ENCODE measurements at regions not wholly inside any gene's neighbourhood (a gene's known extent, or its start where the extent isn't known, plus 50 kb on each side); places are given as distances from the start of the nearest gene placed in this dataset.
"Not testable (repeated sequence)": the region's sequence is repeated elsewhere in the genome, so short reads cannot be mapped to it uniquely, and the experiment has no call there.

GRCh38 chr14:30034152-30034551 is 106.5 kb upstream of the PRKD1 start:
- no peaks in the 10 kb centered on the region for H3K27me3 Mint-ChIP-seq
- no peak overlapping the region for H3K4me3 Mint-ChIP-seq
- no peak overlapping the region for H3K27ac Mint-ChIP-seq
- H3K9me3 Mint-ChIP-seq = peaks cover 21% of the 10 kb centered on the region
- H3K4me1 Mint-ChIP-seq (ENCODE audit: low read depth) = no peaks in the 10 kb centered on the region
- intact Hi-C loops (cut with micrococcal nuclease) = no loop called here
- no peaks in the 10 kb centered on the region for H3K36me3 Mint-ChIP-seq (ENCODE audit: low read depth)

GRCh38 chr14:30035361-30035760 is 107.7 kb upstream of the PRKD1 start:
- H3K27me3 Mint-ChIP-seq = no peaks in the 10 kb centered on the region
- H3K9me3 Mint-ChIP-seq = peaks cover 20% of the 10 kb centered on the region
- no peaks in the 10 kb centered on the region for H3K4me1 Mint-ChIP-seq (ENCODE audit: low read depth)
- H3K27ac Mint-ChIP-seq = no peak overlapping the region
- no peak overlapping the region for H3K4me3 Mint-ChIP-seq
- H3K36me3 Mint-ChIP-seq (ENCODE audit: low read depth) = no peaks in the 10 kb centered on the region
- intact Hi-C loops (cut with micrococcal nuclease) = no loop called here

- intact Hi-C loops (cut with micrococcal nuclease) = no loop called here
- no peak overlapping the region for H3K4me3 Mint-ChIP-seq
Observed at GRCh38 chr14:30045720-30046119, 118.1 kb upstream of the PRKD1 start.

GRCh38 chr14:30053103-30053502 is 125.5 kb upstream of the PRKD1 start:
- Mint-ChIP-seq H3K9me3 (peaks cover 18% of the 10 kb centered on the region), H3K27ac (no peak overlapping the region), H3K4me3 (no peak overlapping the region), H3K4me1 (ENCODE audit: low read depth) (no peaks in the 10 kb centered on the region), H3K36me3 (ENCODE audit: low read depth) (no peaks in the 10 kb centered on the region), H3K27me3 (no peaks in the 10 kb centered on the region)
- intact Hi-C loops (cut with micrococcal nuclease) = no loop called here

More at GRCh38 chr14:30045720-30046119, 118.1 kb upstream of the PRKD1 start:
- Mint-ChIP-seq H3K4me1 (ENCODE audit: low read depth) (no peaks in the 10 kb centered on the region), H3K9me3 (peaks cover 50% of the 10 kb centered on the region), H3K27me3 (no peaks in the 10 kb centered on the region), H3K36me3 (ENCODE audit: low read depth) (no peaks in the 10 kb centered on the region), H3K27ac (no peak overlapping the region)

DNA sequence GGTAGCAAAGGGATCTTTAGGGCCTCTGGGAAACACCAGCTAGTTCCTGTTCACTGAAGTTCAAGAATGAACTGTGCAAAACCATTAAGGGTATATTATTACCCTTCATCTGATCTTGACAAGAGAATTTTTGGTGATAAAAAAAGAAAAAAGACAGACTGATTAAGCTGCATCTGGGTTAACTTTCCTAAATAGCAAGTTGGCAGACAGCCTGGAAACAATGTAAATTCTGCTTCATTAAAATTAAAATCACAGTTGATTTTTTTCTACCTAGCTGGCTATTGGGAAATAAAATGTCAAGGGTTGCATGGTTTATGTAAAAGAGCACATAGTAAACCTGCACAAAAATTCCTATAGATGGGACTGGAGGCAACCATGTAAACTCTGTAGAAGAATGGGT is 126.6 kb upstream of the PRKD1 start:
- Mint-ChIP-seq H3K9me3 (peaks cover 17% of the 10 kb centered on the region), H3K4me3 (no peak overlapping the region), H3K27ac (no peak overlapping the region), H3K4me1 (ENCODE audit: low read depth) (no peaks in the 10 kb centered on the region), H3K27me3 (no peaks in the 10 kb centered on the region), H3K36me3 (ENCODE audit: low read depth) (no peaks in the 10 kb centered on the region)
- intact Hi-C loops (cut with micrococcal nuclease) = no loop called here

DNA sequence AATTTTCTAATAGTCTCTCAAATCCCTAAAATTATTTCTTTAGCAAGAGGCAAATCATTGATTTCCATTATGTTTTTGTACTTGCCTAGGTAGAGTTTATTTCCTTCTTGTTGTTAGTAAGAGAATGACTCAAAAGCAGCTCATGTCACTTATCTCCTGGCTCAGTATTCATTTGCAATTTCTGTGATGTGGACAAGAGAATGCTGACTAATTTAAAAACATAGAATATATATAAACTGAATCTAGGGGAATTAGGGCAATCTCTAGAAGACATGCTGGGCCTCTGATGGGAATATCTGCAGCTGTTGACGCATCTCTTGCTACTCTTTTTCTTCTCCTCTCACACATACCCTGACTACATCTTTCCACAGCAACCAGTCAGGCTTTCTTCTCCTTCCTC is 130.8 kb upstream of the PRKD1 start:
- Mint-ChIP-seq H3K4me1 (ENCODE audit: low read depth) (no peaks in the 10 kb centered on the region), H3K9me3 (peaks cover 10% of the 10 kb centered on the region), H3K27me3 (no peaks in the 10 kb centered on the region), H3K4me3 (no peak overlapping the region), H3K27ac (no peak overlapping the region), H3K36me3 (ENCODE audit: low read depth) (no peaks in the 10 kb centered on the region)
- intact Hi-C loops (cut with micrococcal nuclease) = no loop called here

- H3K4me1 Mint-ChIP-seq (ENCODE audit: low read depth) = no peaks in the 10 kb centered on the region
- no peaks in the 10 kb centered on the region for H3K27me3 Mint-ChIP-seq
- H3K36me3 Mint-ChIP-seq (ENCODE audit: low read depth) = no peaks in the 10 kb centered on the region
- H3K27ac Mint-ChIP-seq = no peak overlapping the region
- intact Hi-C loops (cut with micrococcal nuclease) = no loop called here
- no peak overlapping the region for H3K4me3 Mint-ChIP-seq
- H3K9me3 Mint-ChIP-seq = peaks cover 31% of the 10 kb centered on the region
Observed at GRCh38 chr14:30063746-30064145, 136.1 kb upstream of the PRKD1 start.

DNA sequence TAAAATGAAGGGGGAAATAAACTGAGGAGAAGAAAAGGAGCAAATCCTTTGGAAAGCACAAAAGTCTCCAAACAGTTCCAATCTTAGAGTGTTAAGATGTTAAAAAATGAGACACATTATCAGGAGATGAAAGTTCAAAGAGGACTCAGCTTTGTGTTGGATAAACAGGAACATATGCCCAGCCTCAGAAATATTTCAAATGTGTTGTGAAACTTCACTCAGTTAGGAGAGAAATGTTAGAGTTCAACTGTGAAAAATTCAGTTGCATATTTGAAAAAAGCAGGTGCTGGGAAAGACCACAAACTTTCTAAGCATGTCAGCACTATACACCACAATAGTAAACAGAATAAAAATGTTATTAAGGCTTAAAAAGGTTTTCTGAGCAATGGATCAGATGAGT is 136.8 kb upstream of the PRKD1 start:
- H3K4me1 Mint-ChIP-seq (ENCODE audit: low read depth) = no peaks in the 10 kb centered on the region
- H3K9me3 Mint-ChIP-seq = peaks cover 31% of the 10 kb centered on the region
- intact Hi-C loops (cut with micrococcal nuclease) = no loop called here
- H3K27ac Mint-ChIP-seq = no peak overlapping the region
- H3K27me3 Mint-ChIP-seq = no peaks in the 10 kb centered on the region
- H3K36me3 Mint-ChIP-seq (ENCODE audit: low read depth) = no peaks in the 10 kb centered on the region
- no peak overlapping the region for H3K4me3 Mint-ChIP-seq

DNA sequence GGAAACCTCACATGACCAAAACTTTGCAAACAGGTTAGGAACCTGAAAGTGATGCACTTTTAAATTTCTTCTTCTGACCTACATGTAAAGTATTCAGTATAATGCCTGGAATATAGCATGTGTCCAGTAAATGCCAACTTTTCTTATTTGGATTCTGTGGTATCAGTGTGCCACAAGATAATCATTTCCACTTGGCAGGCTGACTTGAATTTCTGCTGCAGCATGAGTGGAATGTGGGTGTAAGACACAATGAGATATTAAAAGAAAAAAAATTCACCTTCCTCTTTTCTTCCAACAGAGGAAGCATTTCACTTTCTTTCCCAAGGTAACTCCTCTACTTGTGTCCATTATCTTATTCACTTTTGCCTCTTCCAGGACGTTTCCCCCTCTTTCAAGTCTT is 141.9 kb upstream of the PRKD1 start:
- no peaks in the 10 kb centered on the region for H3K27me3 Mint-ChIP-seq
- H3K4me3 Mint-ChIP-seq = no peak overlapping the region
- no peak overlapping the region for H3K27ac Mint-ChIP-seq
- H3K4me1 Mint-ChIP-seq (ENCODE audit: low read depth) = no peaks in the 10 kb centered on the region
- no peaks in the 10 kb centered on the region for H3K36me3 Mint-ChIP-seq (ENCODE audit: low read depth)
- intact Hi-C loops (cut with micrococcal nuclease) = no loop called here
- H3K9me3 Mint-ChIP-seq = peaks cover 44% of the 10 kb centered on the region

- H3K4me3 Mint-ChIP-seq; H3K4me1 Mint-ChIP-seq (ENCODE audit: low read depth); H3K27ac Mint-ChIP-seq; intact Hi-C loops (cut with micrococcal nuclease); H3K36me3 Mint-ChIP-seq (ENCODE audit: low read depth); H3K27me3 Mint-ChIP-seq: not testable (repeated sequence)
- peaks cover 51% of the 10 kb centered on the region for H3K9me3 Mint-ChIP-seq
Observed at GRCh38 chr14:30072454-30072853, 144.8 kb upstream of the PRKD1 start.

DNA sequence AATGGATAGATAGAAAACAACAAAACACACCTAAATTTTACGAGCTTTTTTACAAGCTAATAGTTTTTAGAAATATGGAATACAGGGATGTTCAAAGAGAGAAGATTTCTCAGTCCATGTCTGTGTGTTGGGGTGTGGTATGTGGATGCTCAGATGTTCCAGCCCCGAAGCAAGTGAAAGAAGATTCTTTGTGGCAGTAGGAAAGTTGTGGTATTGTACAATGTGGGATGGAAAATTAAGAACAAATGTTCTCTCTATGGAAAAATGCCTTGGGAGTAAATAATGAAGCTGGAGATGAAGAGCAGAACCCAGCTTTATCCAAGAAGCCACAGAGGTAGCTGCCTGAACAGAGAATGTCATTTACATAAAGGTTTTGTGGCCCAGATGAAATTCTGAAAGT is 150.3 kb upstream of the PRKD1 start:
- no peak overlapping the region for H3K27ac Mint-ChIP-seq
- H3K27me3 Mint-ChIP-seq = no peaks in the 10 kb centered on the region
- no peak overlapping the region for H3K4me3 Mint-ChIP-seq
- no peaks in the 10 kb centered on the region for H3K4me1 Mint-ChIP-seq (ENCODE audit: low read depth)
- H3K36me3 Mint-ChIP-seq (ENCODE audit: low read depth) = no peaks in the 10 kb centered on the region
- H3K9me3 Mint-ChIP-seq = peaks cover 30% of the 10 kb centered on the region
- intact Hi-C loops (cut with micrococcal nuclease) = no loop called here

GRCh38 chr14:30078811-30079402 is 151.3 kb upstream of the PRKD1 start:
- H3K27ac Mint-ChIP-seq = no peak overlapping the region
- no peak overlapping the region for H3K4me3 Mint-ChIP-seq
- no peaks in the 10 kb centered on the region for H3K36me3 Mint-ChIP-seq (ENCODE audit: low read depth)
- H3K4me1 Mint-ChIP-seq (ENCODE audit: low read depth) = no peaks in the 10 kb centered on the region
- peaks cover 20% of the 10 kb centered on the region for H3K9me3 Mint-ChIP-seq
- intact Hi-C loops (cut with micrococcal nuclease) = no loop called here
- no peaks in the 10 kb centered on the region for H3K27me3 Mint-ChIP-seq

- Mint-ChIP-seq H3K9me3 (peaks cover 24% of the 10 kb centered on the region), H3K4me1 (ENCODE audit: low read depth) (no peaks in the 10 kb centered on the region), H3K36me3 (ENCODE audit: low read depth) (no peaks in the 10 kb centered on the region), H3K27me3 (no peaks in the 10 kb centered on the region), H3K27ac (no peak overlapping the region), H3K4me3 (no peak overlapping the region)
- intact Hi-C loops (cut with micrococcal nuclease) = no loop called here
Observed at GRCh38 chr14:30082486-30082885, 154.8 kb upstream of the PRKD1 start.

DNA sequence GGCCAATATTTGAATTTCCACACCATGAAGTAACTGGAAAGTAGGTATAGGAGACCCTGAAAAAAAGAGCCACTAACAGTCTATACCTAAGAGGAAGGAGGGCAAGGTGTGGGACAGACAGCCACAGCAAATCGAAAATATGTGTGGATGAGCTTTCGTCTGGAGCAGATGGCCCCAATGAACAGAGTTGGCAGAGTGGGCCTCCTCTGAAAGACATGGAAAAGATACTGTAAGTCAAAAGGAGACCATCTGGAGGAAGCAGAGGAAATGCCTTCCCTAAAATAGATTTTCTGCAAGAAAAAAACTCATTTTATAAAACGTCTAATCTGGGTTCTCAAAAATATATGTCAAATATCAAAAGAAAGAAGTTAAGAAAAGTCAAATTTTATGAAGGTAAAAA is 157.2 kb upstream of the PRKD1 start:
- intact Hi-C loops (cut with micrococcal nuclease) = no loop called here
- Mint-ChIP-seq H3K27ac (no peak overlapping the region), H3K9me3 (peaks cover 46% of the 10 kb centered on the region), H3K36me3 (ENCODE audit: low read depth) (no peaks in the 10 kb centered on the region), H3K4me3 (no peak overlapping the region), H3K4me1 (ENCODE audit: low read depth) (no peaks in the 10 kb centered on the region), H3K27me3 (no peaks in the 10 kb centered on the region)

GRCh38 chr14:30085943-30086342 is 158.3 kb upstream of the PRKD1 start:
- H3K4me1 Mint-ChIP-seq (ENCODE audit: low read depth) = no peaks in the 10 kb centered on the region
- intact Hi-C loops (cut with micrococcal nuclease) = no loop called here
- H3K9me3 Mint-ChIP-seq = peaks cover 57% of the 10 kb centered on the region
- no peaks in the 10 kb centered on the region for H3K36me3 Mint-ChIP-seq (ENCODE audit: low read depth)
- H3K27ac Mint-ChIP-seq = no peak overlapping the region
- no peaks in the 10 kb centered on the region for H3K27me3 Mint-ChIP-seq
- H3K4me3 Mint-ChIP-seq = no peak overlapping the region

All from dendritic cell treated with granulocyte-macrophage colony-stimulating factor and Interleukin-4, amounts not matched to agents 40 ng/mL and 50 ng/mL, for 4 days (primary cell).